ENCODE measurements at regions not wholly inside any gene's neighbourhood (a gene's known extent, or its start where the extent isn't known, plus 50 kb on each side); places are given as distances from the start of the nearest gene placed in this dataset.

DNA sequence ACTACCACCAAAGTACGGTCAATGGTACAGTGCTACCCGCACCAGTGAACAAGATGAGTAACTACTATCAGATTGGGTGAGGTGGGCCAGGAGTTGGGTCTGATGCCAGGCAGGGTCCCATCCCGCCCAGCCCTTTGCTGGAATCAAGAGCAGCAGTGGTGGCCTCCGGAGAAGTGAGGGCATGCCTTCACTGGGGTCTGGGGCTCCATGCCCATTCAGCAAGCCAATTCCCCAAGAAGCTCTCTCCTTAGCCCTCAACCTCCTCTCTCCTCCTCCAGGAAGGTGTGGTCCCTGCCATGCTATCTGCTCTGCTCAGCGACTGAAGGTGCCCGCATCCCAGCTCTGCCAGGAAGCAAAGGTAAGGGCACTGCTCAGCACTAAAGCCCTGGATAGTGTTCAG, 62.7 kb upstream of the CPLX2 start:
- DNase-seq: no peak

DNA sequence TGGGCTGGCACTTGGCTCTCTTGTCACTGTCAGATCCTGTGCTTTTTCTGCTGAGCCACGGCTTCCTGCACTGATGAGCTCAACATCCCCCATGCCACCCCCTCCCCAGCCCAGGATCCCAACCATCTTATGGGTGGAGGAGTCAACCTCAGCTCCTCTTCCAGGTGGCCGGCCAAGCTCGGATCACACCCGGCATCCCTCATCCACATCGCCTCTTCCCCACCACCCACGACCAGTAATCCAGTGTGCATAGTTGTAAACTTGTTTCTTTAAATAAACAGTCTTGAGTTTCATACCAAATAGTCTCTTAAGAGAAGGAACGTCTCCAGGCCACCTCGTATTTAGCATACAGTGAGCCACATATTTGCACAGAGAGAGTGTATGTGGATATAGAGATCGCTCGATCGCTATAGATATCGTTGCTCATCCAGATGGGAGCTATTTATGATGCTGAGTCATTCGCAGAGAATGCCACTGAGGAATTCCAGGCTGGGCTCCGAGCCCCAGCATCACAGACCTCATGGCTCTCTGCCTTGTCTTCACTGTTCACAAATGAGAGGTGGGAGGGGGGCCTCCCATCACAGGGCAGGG, 61.8 kb upstream of the CPLX2 start:
- DNase-seq: no peak

DNA sequence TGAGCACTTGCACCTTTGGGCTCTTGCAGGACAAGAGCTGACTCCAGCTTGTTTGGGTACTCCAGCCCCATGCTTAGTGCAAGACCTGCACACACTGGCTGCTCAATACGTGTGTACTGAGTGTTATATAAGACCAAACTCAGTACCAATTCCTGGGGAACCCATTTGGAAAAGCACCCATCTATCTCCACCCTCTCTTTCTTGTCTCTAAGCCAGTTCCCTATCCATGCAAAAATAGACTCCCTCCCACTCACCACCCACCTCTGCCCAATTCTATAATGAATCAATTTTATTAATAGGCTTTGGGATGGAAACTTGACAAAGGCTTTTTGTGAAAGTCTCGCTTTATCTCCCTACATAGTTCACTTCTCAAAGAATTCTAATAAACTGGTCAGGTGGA, 60.9 kb upstream of the CPLX2 start:
- DNase-seq: no peak

DNA sequence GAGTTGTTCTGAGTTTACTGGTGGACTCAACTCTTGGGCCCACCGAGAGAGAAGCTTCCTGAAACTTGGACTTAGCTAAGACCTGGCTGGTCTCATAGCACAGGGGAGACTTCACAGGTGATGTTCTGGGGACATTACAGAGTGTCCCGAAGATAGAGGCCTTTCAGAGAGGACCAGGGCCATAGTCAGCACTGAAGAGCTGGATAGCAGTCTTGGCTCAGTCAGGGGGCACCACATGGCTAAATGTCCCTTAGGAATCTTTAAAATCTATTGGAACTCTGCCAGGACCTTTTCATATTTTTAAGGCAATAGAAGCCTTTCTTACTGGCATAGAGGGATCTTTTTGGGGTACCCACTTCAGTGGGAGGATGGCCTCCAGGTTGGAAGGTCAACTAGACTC, 59.8 kb upstream of the CPLX2 start:
- no peak for DNase-seq

DNA sequence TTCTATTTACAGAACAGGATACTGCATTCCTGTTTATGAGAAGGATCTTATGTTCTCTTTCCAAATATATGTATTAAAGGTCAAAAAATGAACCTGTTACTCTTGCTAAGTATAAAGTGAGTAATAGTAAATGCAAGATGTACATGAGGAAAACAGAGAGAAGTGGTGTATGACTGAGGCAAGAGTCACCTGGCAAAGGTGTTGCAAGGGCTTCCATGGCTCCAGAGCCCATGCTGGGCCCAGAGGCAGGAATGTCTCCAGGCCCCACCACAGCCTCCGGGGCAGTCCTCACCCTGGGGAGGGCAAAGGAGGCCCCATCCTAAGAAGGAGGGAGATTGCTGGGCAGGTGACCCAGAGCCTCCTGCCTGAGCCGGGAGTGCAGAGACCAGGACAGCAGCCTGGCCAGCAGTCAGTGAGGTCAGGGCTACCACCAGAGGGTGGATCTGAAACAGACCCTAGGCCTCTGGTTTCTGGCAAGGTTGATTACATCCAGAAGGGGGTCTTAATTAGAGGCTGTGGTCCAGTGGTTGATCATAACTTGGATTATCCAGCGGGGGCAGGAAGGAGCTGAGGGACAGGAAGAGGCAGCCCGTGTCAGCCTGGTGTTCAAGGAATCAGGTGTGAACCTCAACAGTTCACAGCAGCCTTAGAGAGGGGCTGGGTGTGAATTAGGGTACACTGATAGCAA, 57.3 kb upstream of the CPLX2 start:
- no peak for DNase-seq

DNA sequence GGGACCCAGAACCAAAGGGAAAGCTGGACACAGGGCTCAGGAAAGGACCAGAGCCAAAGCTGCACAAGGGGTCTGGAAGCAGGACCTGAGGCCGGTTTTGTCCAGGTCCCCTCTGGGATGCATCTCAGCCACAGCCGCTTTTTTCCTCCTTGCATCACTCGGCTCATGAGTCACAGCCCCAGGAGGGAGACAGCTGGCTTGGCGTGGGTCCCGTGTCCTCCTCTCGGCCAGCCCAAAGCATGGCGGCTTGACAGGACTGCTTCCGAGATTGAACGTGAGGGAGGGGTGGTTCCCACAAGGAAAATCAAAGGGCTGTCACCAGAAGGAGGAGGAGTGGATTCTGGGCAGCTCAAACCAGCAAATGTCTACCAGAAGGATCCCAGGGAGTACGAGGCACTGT, 56.7 kb upstream of the CPLX2 start:
- no peak for DNase-seq

DNA sequence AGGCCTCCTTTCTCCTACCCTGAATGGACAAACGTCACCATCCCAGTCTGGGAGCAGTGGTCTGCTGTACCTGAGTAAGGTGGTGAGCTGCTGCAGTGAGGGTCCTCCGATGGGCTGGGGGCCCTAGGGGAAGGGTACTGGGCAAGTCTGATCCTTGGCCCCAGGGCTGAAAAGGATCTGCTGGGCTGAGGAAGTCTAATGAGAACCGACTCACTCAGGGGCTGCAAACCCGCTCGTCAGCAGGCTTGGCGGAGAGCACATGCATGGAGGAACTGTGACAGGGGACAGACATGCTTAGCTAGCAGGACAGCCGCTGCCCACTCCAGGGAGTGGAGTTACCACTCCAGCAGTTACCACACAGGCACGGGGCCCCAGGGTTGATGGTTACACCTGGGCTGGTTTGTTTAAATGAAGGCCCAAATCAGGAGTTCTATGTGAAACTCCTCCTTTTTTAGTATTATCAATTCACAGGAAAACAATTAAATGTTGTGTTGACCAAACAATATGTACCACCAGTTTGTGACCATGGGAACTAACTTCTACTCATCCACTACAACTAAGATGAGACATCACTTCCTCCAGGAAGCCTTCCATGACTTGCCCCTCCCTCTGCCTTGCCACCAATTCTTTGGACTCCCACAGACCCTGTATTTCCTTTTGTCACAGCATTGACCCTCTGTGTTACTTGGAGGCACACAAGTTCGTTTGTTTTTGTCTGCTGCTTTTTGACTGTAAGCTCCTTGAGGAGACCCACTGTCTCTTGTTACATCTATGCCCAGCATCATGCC, 56.1 kb upstream of the CPLX2 start:
- DNase-seq: no peak

DNA sequence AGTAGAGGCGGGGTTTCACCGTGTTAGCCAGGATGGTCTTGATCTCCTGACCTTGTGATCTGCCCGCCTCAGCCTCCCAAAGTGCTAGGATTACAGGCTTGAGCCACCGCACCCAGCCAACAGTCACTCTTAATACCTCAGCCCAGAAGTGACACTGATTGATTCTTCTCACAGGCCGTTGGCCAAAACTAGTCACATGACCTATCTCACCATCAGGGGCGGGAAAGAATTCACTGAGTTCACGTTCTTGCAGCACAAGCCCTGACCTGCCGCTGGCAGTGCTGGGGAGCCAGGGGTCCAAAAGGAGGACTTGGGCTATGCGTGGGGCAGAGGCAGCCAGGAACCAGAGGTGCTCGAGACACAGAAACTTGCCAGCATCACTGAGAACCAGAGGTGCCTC, 55.0 kb upstream of the CPLX2 start:
- no peak for DNase-seq

DNA sequence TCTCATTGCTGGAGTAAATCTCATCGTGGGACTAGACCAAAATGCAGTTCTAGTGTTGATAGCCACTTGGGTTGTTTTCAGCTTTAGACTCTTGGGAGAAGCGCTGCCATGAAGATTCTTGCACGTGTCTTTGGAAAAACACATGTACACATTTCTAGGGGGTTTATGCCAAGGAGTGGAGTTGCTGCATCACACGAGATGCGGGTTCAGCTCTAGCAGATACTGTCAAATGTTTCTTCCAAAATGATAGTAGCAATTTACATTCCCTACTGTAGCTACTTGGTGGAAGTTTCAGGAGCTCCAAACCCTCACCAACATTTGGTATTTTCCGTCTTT, 52.3 kb upstream of the CPLX2 start:
- no peak for DNase-seq

DNA sequence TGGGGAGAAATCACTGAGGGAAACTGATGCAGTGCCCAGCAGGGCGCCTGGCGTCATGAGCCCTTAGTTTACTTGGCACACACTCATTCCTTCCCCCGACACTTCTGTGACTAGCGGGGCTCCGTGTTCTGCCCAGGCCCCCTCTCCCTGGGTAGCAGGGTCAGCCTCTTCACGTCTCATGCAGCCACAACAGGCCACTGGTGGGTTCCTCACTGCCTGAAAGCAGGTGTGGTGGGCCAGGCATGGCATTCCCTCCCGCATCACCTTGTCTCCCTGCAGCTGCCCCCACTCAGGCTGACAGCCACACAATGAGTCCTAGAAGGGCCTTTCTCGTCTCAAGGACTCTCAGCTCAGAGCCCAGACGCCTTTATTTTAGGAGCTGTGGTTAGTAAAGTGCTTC, 51.1 kb upstream of the CPLX2 start:
- no peak for DNase-seq

Data from central memory CD4-positive, alpha-beta T cell (primary cell).